Stimulated activated CD4-positive, alpha-beta T cell treated with anti-CD3 and anti-CD28 coated beads, Interleukin-15, amount 100 ng/mL, for 24 hours (primary cell): ENCODE measurements at regions not wholly inside any gene's neighbourhood (a gene's known extent, or its start where the extent isn't known, plus 50 kb on each side); places are given as distances from the start of the nearest gene placed in this dataset.
"Not testable (repeated sequence)": the region's sequence is repeated elsewhere in the genome, so short reads cannot be mapped to it uniquely, and the experiment has no call there.

Source experiments
- DNase-seq: peaks from one replicate; pipeline ENCODE4 v3.0.0-alpha.2; 2020

DNA sequence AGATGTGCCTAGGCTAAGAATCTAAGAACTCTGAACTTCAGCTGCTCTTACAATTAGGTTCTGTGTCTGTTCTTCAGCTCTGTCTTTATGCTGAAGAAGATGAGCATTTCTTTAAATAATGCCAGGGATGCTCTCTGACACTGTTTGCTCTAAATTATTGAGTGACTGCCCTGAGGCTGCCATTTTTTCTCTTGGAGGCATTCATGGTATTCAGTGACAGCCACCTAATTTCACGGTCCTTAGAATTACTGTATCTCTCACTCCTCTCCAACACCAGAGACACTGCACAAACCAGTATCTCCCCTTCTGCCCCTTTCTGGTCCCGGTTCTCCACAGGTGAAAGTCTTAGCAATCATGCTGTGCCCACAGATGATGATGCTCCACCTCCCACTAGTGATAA, 123.6 kb upstream of the MPHOSPH6 start:
- no peak for DNase-seq

DNA sequence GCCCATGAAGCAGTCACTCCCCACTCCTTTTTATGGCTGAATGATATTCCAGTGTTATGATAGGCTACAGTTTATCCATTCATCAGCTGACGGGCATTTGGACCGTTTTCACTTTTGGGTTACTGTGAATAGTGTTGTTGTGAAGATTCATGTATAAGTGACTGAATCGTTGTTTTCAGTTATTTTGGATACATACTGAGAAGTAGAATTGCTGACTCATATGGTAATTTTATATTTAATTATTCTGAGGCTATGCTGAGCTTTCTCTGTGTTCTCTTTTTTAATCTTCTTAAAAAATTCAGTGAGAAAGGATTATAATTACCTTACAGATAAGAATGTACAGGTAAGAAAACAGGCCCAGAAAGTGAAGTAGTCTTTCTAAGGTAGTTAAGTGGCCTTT, 117.9 kb upstream of the MPHOSPH6 start:
- DNase-seq: no peak

DNA sequence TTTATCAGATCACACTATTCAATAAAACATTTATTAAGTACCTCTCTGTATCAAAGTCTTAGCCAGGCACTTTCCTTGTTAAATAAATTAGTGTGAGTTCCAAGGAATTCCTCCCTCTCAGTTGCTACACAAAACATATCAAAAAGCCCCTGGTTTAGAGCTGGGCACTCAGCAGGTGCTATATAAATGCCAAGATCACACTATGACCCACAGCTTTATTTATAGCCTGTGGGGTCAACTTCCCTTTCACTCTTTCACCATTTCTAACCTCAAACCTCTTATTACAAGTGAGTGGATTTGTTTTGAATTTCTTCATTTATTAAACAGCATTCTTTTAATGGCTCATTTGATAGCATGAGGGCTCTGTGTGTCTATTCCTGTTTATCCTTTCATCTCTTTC, 112.6 kb upstream of the MPHOSPH6 start:
- no peak for DNase-seq

DNA sequence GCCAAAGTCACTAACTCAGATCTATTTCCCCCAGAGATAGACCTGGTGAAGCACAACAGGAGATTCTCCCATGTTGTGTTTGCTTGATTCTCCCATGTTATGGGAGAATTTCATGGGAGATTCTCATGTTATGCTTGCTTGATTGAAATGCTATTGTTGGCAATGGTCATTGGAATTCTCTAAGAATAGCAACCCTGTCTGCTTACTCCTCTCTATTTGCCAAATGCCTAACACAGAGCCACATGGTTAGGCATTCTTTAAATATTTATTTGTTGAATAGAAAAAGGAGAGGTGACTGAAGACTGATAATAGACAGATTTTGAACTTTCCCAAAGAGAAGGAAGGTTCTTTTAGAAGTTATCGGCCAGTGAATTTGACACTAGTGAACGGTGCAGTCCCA, 111.5 kb upstream of the MPHOSPH6 start:
- DNase-seq: no peak

GRCh38 chr16:82280867-82281266, 110.8 kb upstream of the MPHOSPH6 start:
- no peak for DNase-seq

GRCh38 chr16:82275349-82275748, 105.3 kb upstream of the MPHOSPH6 start:
- not testable (repeated sequence) for DNase-seq

DNA sequence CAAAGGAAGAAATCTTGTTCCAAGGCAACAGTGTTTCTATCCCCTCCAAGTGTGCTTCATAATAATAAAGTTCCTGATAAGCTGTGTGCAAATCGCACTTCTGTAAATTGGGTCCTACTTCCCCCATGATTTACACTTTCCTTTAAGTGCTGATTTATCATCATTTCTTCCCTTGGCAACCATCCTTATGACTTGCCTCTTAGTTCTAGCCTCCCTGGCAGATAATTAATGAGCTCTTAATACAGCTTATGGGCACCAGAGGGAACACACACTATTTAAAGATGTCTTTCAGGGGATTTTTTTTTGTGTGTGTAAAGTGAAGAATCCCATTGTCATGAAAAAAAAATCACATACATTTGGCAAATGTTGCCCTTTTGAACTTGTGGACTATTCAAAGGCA, 101.6 kb upstream of the MPHOSPH6 start:
- DNase-seq: no peak

DNA sequence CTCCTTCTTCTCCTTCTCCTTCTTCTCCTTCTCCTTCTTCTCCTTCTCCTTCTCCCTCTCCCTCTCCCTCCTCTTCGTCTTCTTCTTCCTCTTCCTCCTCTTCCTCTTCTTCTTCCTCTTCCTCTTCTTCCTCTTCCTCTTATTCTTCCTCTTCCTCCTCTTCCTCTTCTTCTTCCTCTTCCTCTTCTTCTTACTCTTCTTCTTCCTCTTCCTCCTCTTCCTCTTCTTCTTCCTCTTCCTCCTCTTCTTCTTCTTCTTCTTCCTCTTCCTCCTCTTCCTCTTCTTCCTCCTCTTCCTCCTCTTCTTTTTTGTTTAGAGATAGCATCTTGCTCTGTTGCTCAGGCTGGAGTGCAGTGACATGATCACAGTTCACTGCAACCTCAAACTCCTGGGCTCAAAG, 97.7 kb upstream of the MPHOSPH6 start:
- DNase-seq: not testable (repeated sequence)

DNA sequence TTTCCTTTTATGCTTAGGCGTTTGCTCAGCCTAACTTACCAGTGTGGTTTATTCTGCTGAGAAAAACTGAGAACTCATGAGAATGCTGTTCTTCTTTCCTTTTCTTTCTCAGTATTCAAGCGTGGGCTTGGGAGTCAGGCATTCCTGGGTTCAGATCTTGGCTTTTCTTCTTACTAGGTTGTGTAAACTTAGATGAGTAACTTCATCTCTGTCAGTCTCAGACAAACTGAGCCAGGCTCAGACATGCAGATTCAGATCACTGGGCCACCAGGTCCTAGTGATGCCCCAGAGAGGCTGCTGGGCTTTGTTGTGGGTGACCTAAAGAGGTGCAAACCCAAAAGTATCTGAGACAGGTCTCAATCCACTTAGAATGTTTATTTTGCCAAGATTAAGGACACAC, 95.8 kb upstream of the MPHOSPH6 start:
- DNase-seq: no peak

- no peak for DNase-seq
These were observed 94.7 kb upstream of the MPHOSPH6 start for GRCh38 chr16:82264756-82265155.

- peak; percentile 60 for DNase-seq
These were observed 93.6 kb upstream of the MPHOSPH6 start for GRCh38 chr16:82263521-82264143.

DNA sequence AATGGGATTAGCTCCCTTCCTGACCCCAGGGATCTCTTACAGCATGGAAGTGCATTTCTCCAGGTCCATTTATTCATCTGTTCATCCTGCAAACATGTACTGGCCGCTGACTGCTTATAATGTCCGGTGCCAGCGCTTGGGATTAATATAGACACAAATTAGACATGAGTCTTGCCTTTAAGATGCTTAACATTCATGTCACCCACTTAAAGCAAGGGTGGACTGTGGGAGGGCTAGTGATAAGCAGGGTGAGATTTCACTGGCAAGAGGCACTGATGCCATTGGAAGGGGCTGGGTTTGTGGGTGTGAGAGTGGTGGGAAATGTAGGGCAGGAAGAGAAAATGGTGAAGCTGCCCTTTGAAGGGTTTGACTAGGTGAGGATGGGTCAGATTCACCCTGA, 92.2 kb upstream of the MPHOSPH6 start:
- no peak for DNase-seq

GRCh38 chr16:82260212-82260795, 90.3 kb upstream of the MPHOSPH6 start:
- no peak for DNase-seq

GRCh38 chr16:82259731-82260130, 89.7 kb upstream of the MPHOSPH6 start:
- DNase-seq: no peak

GRCh38 chr16:82257990-82258389, 88.0 kb upstream of the MPHOSPH6 start:
- no peak for DNase-seq

GRCh38 chr16:82252582-82252981, 82.6 kb upstream of the MPHOSPH6 start:
- no peak for DNase-seq

DNA sequence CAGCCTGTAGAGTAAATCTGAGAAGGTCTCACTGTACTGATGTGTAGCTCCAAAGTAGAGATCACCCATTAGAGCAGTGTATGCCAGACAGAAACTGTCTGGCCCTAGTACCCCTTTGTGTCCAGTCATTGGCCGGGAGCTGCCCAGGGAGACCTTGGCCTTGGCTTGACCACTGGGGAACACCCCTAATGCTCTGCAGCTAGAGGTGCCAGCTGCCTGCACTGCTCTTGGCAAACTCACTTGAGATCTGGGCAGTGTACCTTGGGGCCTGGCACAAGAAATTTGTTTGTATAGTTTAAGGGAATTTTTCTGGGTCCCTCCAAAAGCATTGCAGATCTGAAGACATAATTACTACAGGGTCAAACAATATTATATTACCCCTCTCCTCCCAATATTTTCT, 78.7 kb upstream of the MPHOSPH6 start:
- DNase-seq: no peak

- DNase-seq: no peak
These were observed 78.1 kb upstream of the MPHOSPH6 start for GRCh38 chr16:82248012-82248656.

DNA sequence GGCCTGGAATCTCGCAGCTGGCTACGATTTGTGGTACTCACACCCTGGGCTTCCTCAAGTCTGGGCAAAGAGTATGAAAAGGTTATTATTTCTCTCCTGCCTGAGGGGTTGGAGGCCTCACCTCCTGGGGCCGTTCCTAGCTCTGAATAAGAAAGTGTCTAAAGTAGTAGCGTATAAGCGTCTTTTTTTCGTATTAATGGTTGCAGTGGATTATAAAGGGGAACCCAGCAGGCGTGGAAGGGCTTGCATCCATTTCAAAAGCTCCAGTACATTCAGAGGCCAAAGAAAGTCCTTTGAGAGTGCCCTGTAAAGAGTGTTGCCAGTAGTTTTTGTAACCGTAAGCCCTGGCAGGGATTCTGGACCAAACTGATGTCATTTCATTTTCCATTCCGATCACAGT, 72.2 kb upstream of the MPHOSPH6 start:
- no peak for DNase-seq

- no peak for DNase-seq
These were observed 71.5 kb upstream of the MPHOSPH6 start for GRCh38 chr16:82241469-82242052.

DNA sequence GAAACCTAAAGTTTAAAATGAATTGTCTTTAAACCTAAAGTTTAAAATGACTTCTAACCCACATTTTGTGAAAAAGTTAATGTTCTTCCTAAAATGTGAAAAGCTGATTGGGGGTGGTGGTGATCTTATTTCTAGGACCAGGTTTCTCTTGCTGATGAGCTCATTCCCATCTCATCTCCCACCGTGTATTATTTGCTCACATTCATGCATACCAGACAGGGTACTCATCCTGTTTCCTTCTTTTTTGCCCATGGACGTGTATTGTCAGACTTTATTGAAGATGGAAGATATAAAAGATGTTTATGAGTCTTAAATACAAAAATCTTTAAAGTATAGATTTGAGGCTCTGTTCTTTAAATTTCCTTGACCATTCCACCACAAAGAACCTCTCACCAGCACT, 70.1 kb upstream of the MPHOSPH6 start:
- DNase-seq: no peak

- DNase-seq: no peak
These were observed 66.9 kb upstream of the MPHOSPH6 start for GRCh38 chr16:82236875-82237274.

DNA sequence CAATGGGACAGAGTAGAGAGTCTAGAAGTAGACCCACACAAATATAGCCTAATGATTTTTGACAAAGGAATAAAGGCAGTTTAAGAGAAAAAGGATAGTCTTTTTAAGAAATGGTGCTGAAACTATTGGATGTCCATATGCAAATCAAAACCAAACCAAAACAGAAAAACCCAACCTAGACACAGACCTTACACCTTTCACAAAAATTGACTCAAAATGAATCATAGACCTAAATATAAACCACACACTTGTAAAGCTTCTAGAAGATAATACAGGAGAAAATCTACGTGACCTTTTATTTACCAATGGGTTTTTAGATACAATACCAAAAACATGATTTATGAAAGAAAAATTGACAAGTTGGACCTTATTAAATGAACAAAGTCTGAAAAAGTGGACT, 66.4 kb upstream of the MPHOSPH6 start:
- no peak for DNase-seq

DNA sequence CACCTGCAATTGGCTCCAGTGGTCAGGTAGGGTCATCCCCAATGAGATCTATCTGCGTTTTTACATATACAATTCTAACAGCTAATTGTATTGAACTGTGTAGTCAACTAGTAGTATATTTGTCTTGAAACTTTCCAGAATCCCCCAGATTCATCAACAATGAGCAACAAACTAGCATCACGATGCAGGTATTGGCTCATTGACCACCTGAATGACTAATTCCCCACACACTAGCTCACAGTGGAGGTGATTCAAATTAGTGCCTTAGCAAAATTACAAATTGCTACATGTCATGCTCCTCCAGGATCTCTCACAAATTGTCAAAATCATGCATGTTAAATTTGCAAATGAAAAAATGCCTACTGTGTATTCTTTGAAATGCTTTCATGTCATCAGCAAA, 62.8 kb upstream of the MPHOSPH6 start:
- DNase-seq: no peak
